ENCODE measurements at regions not wholly inside any gene's neighbourhood (a gene's known extent, or its start where the extent isn't known, plus 50 kb on each side); places are given as distances from the start of the nearest gene placed in this dataset.

DNA sequence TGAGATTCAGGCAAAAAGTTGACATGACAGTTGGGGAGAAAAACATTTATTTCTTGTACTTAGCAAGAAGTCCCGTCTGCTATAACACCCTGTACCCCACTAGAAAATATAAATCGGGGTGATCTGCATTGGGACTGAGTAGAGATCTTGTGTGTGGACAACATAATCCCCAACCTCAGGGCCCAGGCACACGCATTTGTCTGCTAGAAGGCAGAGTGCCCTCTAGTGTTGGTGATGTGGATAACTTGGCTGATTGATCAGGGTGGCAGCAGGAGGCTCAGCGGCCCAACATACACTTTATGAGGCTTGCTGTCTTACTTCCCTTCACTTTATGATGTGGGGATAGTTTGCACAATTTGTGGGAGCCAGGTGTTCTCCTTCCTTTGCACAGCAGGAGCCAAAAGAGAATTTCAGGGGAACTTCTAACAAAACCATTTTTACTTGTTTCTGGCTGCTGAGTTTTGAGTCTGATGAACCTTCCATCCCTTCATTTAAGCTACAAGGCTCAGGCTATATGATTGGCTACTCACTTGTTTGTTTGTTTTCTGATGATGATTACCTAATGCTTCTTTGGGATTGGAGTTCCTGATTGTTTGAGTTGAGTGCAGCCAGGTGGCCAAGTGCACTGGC, 263.2 kb downstream of the DMAC1 start:
- Histone ChIP-seq H3K27me3 (ENCODE audit: control insufficient read depth, insufficient read depth, low read length) (no peaks in the 10 kb centered on the region), H3K9ac (ENCODE audit: low read length in 3 of 3) (no peak overlapping the region), H3K4me1 (ENCODE audit: control insufficient read depth in 2 of 3, insufficient read depth in 2 of 3, low read depth in 1 of 3, low read length in 3 of 3) (no peaks in the 10 kb centered on the region), H3K9me3 (ENCODE audit: control insufficient read depth in 2 of 3, insufficient read depth in 1 of 3, low read length in 3 of 3) (no peaks in the 10 kb centered on the region), H3K27ac (ENCODE audit: low read depth in 2 of 2, low read length in 2 of 2) (no peak overlapping the region), H3K4me3 (ENCODE audit: low read length in 3 of 3) (no peak overlapping the region), H3K36me3 (ENCODE audit: control insufficient read depth in 2 of 3, insufficient read depth in 3 of 3, low read length in 3 of 3) (no peaks in the 10 kb centered on the region)
- FAIRE-seq, result no peak
- peak in 3 of 5 donors; percentile 37 to 61 (median 48) for DNase-seq
- peak; percentile 55 for TF ChIP-seq CTCF (IDR thresholded peaks at IDR 0.05; ENCODE audit: borderline replicate concordance, extremely low read depth, insufficient read depth)
- intact Hi-C loops (cut with DNase I), result no loop called here

DNA sequence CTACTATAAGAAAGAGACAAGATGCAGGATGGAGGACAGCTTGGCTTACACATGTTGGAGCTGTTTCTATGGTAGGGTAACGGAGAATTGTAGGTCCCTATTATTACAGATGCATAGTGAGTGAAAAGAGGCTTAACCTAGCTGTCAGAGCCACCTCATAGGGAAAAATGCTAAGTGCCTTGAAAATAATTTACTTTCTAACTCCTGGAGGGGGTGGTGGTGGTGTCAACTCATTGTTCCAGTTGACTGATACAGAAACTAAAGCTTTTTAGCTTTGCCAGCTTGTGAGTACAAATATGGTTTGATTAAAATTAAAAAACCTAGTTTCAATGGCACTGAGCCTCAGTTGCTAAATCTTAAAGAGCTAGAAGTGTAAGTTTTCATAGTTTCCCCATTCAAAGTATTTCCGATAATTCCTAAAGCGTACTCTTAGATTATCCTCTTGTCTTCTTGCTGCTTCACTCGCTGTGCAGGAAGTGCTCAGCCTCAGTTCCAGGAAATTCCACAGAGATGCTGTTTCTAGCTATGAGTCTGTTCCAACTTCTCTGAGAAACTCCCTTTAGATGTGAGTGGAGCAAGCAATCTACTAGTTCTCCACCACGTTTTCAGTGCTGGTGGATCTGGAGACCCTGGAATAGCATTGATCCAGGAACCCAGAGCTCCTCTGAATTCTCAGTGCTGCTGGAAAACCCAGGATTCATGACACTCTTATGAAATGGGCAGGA, 265.2 kb downstream of the DMAC1 start:
- no peak for TF ChIP-seq CTCF (IDR thresholded peaks at IDR 0.05; ENCODE audit: borderline replicate concordance, extremely low read depth, insufficient read depth)
- no peak for FAIRE-seq
- intact Hi-C loops (cut with DNase I), result no loop called here

DNA sequence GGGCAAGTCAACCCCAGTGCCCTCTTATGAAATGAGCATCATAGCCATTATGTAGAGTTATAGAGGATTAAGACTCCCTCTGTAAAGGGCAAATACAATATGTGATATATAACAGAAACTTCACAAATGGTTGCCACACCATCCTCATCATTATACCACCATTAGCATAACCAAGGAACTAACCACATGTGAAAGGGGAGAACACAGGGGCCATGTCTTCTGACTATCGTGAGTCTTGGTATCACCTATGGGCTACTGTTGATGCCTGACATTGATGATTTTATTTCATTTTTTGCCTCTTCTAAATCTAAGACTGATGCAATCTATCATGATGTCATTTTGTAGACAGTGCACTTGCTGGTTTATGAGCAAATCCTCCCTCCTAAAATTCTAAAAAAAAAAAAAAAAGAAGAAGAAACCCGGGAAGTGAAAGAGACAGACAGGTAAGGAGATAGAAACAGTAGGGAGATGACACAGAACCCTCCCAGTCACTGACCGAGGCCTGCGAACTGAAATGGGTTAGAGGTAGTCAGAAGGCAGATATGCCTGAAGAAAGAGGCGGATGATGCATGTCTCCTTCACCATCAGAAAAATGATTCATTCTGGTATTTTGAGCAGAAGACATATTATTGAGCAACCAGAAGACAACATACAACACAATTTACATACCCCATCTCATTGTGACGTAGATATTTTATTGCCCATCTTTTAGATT, 266.0 kb downstream of the DMAC1 start:
- Histone ChIP-seq H3K9me3 (ENCODE audit: control insufficient read depth in 2 of 3, insufficient read depth in 1 of 3, low read length in 3 of 3) (no peaks in the 10 kb centered on the region), H3K4me1 (ENCODE audit: control insufficient read depth in 2 of 3, insufficient read depth in 2 of 3, low read depth in 1 of 3, low read length in 3 of 3) (no peaks in the 10 kb centered on the region), H3K4me3 (ENCODE audit: low read length in 3 of 3) (no peak overlapping the region), H3K36me3 (ENCODE audit: control insufficient read depth in 2 of 3, insufficient read depth in 3 of 3, low read length in 3 of 3) (no peaks in the 10 kb centered on the region), H3K27ac (ENCODE audit: low read depth in 2 of 2, low read length in 2 of 2) (no peak overlapping the region), H3K9ac (ENCODE audit: low read length in 3 of 3) (no peak overlapping the region), H3K27me3 (ENCODE audit: control insufficient read depth, insufficient read depth, low read length) (no peaks in the 10 kb centered on the region)
- no peak for FAIRE-seq
- intact Hi-C loops (cut with DNase I), result no loop called here
- no peak for DNase-seq
- TF ChIP-seq CTCF (IDR thresholded peaks at IDR 0.05; ENCODE audit: borderline replicate concordance, extremely low read depth, insufficient read depth), result no peak

More for the DNA sequence above, 265.2 kb downstream of the DMAC1 start:
- H3K4me1 ChIP-seq (ENCODE audit: control insufficient read depth in 2 of 3, insufficient read depth in 2 of 3, low read depth in 1 of 3, low read length in 3 of 3), result no peaks in the 10 kb centered on the region
- H3K9me3 ChIP-seq (ENCODE audit: control insufficient read depth in 2 of 3, insufficient read depth in 1 of 3, low read length in 3 of 3), result no peaks in the 10 kb centered on the region
- H3K27ac ChIP-seq (ENCODE audit: low read depth in 2 of 2, low read length in 2 of 2), result no peak overlapping the region
- no peaks in the 10 kb centered on the region for H3K27me3 ChIP-seq (ENCODE audit: control insufficient read depth, insufficient read depth, low read length)
- DNase-seq, result peak in 1 of 5 donors; percentile 11
- no peak overlapping the region for H3K4me3 ChIP-seq (ENCODE audit: low read length in 3 of 3)
- no peaks in the 10 kb centered on the region for H3K36me3 ChIP-seq (ENCODE audit: control insufficient read depth in 2 of 3, insufficient read depth in 3 of 3, low read length in 3 of 3)
- H3K9ac ChIP-seq (ENCODE audit: low read length in 3 of 3), result no peak overlapping the region
